BJ (cell line): ENCODE measurements at regions not wholly inside any gene's neighbourhood (a gene's known extent, or its start where the extent isn't known, plus 50 kb on each side); places are given as distances from the start of the nearest gene placed in this dataset.

Source experiments
- CTCF ChIA-PET: fragments of 350-600 bp; formaldehyde crosslinking; extraction: SDS; loops from one replicate; lab custom pipeline; 2021; ENCODE audit warnings: antibody characterized with exemption, inconsistent platforms; lab: Yijun Ruan, JAX
- POLR2A ChIA-PET: fragments of 300-600 bp; sonication (Branson Sonifier 250); formaldehyde crosslinking; extraction: SDS; loops from one replicate; lab custom pipeline; 2021; ENCODE audit warnings: antibody characterized with exemption; lab: Charles Lee
- DNase-seq: peaks from one replicate; pipeline ENCODE4 v3.0.0-alpha.2; 2011; ENCODE audit warnings: low read depth
- H3K27me3 ChIP-seq: 2 replicates; pipeline ENCODE4 v1.6.0; 2011; ENCODE audit warnings: low read length; ENCODE audit not compliant: control insufficient read depth, insufficient read depth
- H3K36me3 ChIP-seq: 2 replicates; pipeline ENCODE4 v1.5.1; 2011; ENCODE audit warnings: low read length; ENCODE audit not compliant: control insufficient read depth, insufficient read depth
- H3K4me3 ChIP-seq: 2 replicates; pipeline ENCODE4 v1.5.1; 2011; ENCODE audit warnings: low read depth, mild to moderate bottlenecking, control low read depth, low read length
- CTCF ChIP-seq: IDR thresholded peaks from 2 replicates; pipeline ENCODE4 v1.5.1; 2011; ENCODE audit warnings: low read depth, mild to moderate bottlenecking, control low read depth, inconsistent platforms, low read length, moderate library complexity; ENCODE audit not compliant: insufficient read depth

GRCh38 chr1:55634516-55634915 lies 419.4 kb upstream of the USP24 start:
- POLR2A ChIA-PET, result no interaction called here
- no peak for TF ChIP-seq CTCF
- Histone ChIP-seq H3K36me3 (no peaks in the 10 kb centered on the region), H3K4me3 (no peak overlapping the region), H3K27me3 (no peaks in the 10 kb centered on the region)
- no peak for DNase-seq
- CTCF ChIA-PET, result no interaction called here

- H3K36me3 ChIP-seq, result no peaks in the 10 kb centered on the region
- ChIA-PET POLR2A (no interaction called here), CTCF (interaction anchor here (1.1 kb wide), 1 partner anchor 37 kb away, joined by 3 read pairs; no protein-coding TSS in a partner anchor)
- H3K4me3 ChIP-seq, result no peak overlapping the region
- no peaks in the 10 kb centered on the region for H3K27me3 ChIP-seq
- DNase-seq, result no peak
- no peak for TF ChIP-seq CTCF
Observed at GRCh38 chr1:55632906-55633305, 417.7 kb upstream of the USP24 start.

GRCh38 chr1:55632058-55632457 lies 416.9 kb upstream of the USP24 start:
- no peaks in the 10 kb centered on the region for H3K27me3 ChIP-seq
- ChIA-PET POLR2A (interaction anchor here (0.5 kb wide), 1 partner anchor 91 kb away, joined by 3 read pairs; no protein-coding TSS in a partner anchor), CTCF (no interaction called here)
- peak; percentile 50 for DNase-seq
- TF ChIP-seq CTCF, result no peak
- H3K4me3 ChIP-seq, result no peak overlapping the region
- H3K36me3 ChIP-seq, result no peaks in the 10 kb centered on the region

GRCh38 chr1:55631509-55631908 lies 416.3 kb upstream of the USP24 start:
- H3K27me3 ChIP-seq, result no peaks in the 10 kb centered on the region
- H3K4me3 ChIP-seq, result no peak overlapping the region
- no peaks in the 10 kb centered on the region for H3K36me3 ChIP-seq
- POLR2A ChIA-PET, result interaction anchor here (0.6 kb wide), 1 partner anchor 9 kb away, joined by 5 read pairs; no protein-coding TSS in a partner anchor
- CTCF ChIA-PET, result interaction anchor here (0.7 kb wide), 2 partner anchors 109 to 371 kb away, joined by 3 read pairs; no protein-coding TSS in a partner anchor
- peak; percentile 66 for DNase-seq
- TF ChIP-seq CTCF, result no peak

- ChIA-PET CTCF (no interaction called here), POLR2A (no interaction called here)
- no peak for DNase-seq
- no peak overlapping the region for H3K4me3 ChIP-seq
- no peaks in the 10 kb centered on the region for H3K27me3 ChIP-seq
- no peaks in the 10 kb centered on the region for H3K36me3 ChIP-seq
- TF ChIP-seq CTCF, result no peak
Observed at GRCh38 chr1:55626326-55626725, 411.2 kb upstream of the USP24 start.
